ENCODE measurements at regions not wholly inside any gene's neighbourhood (a gene's known extent, or its start where the extent isn't known, plus 50 kb on each side); places are given as distances from the start of the nearest gene placed in this dataset.

DNA sequence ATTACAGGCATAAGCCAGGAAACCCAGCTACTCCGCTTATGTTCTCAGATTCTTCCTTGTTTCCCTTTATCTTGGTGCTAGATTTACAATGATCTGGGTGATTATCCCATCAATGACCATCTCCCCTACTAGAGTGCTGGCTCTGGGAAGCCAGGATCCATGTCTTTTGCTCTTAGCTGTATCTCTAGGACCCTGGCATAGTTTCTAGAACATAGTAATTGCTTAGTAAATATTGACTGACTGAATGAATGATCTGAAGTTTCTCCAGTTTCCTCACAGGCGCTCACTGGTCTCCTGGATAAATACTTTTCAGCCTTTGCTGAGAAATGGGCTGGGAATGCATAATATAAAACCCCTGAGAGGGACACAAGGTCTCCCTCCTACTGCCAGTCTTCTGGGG, 60.0 kb upstream of the KLF9 start:
- no peak for TF ChIP-seq POLR2A (IDR thresholded peaks at IDR 0.05; ENCODE audit: borderline replicate concordance, extremely low read depth, insufficient read depth, insufficient read length)
- no peak for TF ChIP-seq SIN3A (IDR thresholded peaks at IDR 0.05; ENCODE audit: low read depth)
- no peak for TF ChIP-seq JUND (IDR thresholded peaks at IDR 0.05)
- no peak for TF ChIP-seq ZFX (IDR thresholded peaks at IDR 0.05)
